ENCODE measurements at regions not wholly inside any gene's neighbourhood (a gene's known extent, or its start where the extent isn't known, plus 50 kb on each side); places are given as distances from the start of the nearest gene placed in this dataset.

DNA sequence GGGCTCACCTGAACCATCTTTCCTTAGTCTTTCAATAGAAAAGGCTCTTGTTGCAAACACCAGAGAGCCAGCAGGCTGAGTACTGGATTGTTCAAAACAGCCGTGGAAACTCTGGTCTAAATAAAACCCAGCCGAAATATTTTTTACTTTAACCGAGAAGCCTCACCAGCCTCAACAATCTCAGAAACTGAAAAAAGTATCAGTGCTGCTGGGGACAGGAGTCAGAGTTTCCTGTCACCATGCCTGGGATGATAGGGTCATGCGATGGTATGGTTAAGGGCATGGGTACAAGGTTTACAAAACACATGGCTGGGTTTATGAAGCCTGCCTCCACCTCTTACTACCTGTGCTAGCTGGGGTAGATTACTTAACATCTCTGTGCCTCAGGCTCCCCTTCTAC lies 55.3 kb upstream of the FZD7 start:
- Histone ChIP-seq H3K4me2 (ENCODE audit: low read length) (no peak overlapping the region), H3K4me1 (ENCODE audit: insufficient read depth, low read length) (no peaks in the 10 kb centered on the region), H3K27ac (ENCODE audit: low read depth, low read length) (no peak overlapping the region), H3K79me2 (ENCODE audit: insufficient read depth, low read length) (no peaks in the 10 kb centered on the region), H3K4me3 (ENCODE audit: insufficient read depth, low read depth, low read length) (no peak overlapping the region), H3K9me3 (ENCODE audit: insufficient read depth, low read depth, low read length) (no peaks in the 10 kb centered on the region), H3K36me3 (ENCODE audit: insufficient read depth, low read length) (no peaks in the 10 kb centered on the region), H3K9ac (ENCODE audit: low read length) (no peak overlapping the region), H4K20me1 (ENCODE audit: insufficient read depth, low read length) (no peaks in the 10 kb centered on the region), H2AFZ (ENCODE audit: low read depth, low read length) (no peak overlapping the region), H3K27me3 (ENCODE audit: insufficient read depth, low read length) (no peaks in the 10 kb centered on the region)
- Mint-ChIP-seq H3K4me1 (ENCODE audit: low read depth, unreplicated experiment) (peaks cover 6% of the 10 kb centered on the region), H3K9me3 (ENCODE audit: unreplicated experiment) (no peaks in the 10 kb centered on the region), H3K4me3 (ENCODE audit: unreplicated experiment) (no peak overlapping the region), H3K27ac (ENCODE audit: unreplicated experiment) (no peak overlapping the region), H3K27me3 (ENCODE audit: low read depth, unreplicated experiment) (peaks cover 16% of the 10 kb centered on the region), H3K36me3 (ENCODE audit: low read depth, unreplicated experiment) (no peaks in the 10 kb centered on the region)
- TF ChIP-seq CTCF (IDR thresholded peaks at IDR 0.05; ENCODE audit: insufficient read depth, low read depth, low read length), result no peak
- no peak for TF ChIP-seq EZH2 (IDR thresholded peaks at IDR 0.05; ENCODE audit: insufficient read depth, low read length)
- FAIRE-seq (no peak), DNase-seq (ENCODE audit: low read depth) (no peak)

GRCh38 chr2:201978986-201979385 lies 54.7 kb upstream of the FZD7 start:
- Histone ChIP-seq H3K4me2 (ENCODE audit: low read length) (no peak overlapping the region), H3K4me3 (ENCODE audit: insufficient read depth, low read depth, low read length) (no peak overlapping the region), H2AFZ (ENCODE audit: low read depth, low read length) (no peak overlapping the region), H3K27me3 (ENCODE audit: insufficient read depth, low read length) (no peaks in the 10 kb centered on the region), H3K36me3 (ENCODE audit: insufficient read depth, low read length) (no peaks in the 10 kb centered on the region), H4K20me1 (ENCODE audit: insufficient read depth, low read length) (no peaks in the 10 kb centered on the region), H3K27ac (ENCODE audit: low read depth, low read length) (no peak overlapping the region), H3K79me2 (ENCODE audit: insufficient read depth, low read length) (no peaks in the 10 kb centered on the region), H3K9me3 (ENCODE audit: insufficient read depth, low read depth, low read length) (no peaks in the 10 kb centered on the region), H3K9ac (ENCODE audit: low read length) (no peak overlapping the region), H3K4me1 (ENCODE audit: insufficient read depth, low read length) (no peaks in the 10 kb centered on the region)
- FAIRE-seq, result no peak
- Mint-ChIP-seq H3K4me1 (ENCODE audit: low read depth, unreplicated experiment) (peaks cover 6% of the 10 kb centered on the region), H3K9me3 (ENCODE audit: unreplicated experiment) (no peaks in the 10 kb centered on the region), H3K27me3 (ENCODE audit: low read depth, unreplicated experiment) (peaks cover 19% of the 10 kb centered on the region), H3K4me3 (ENCODE audit: unreplicated experiment) (no peak overlapping the region), H3K36me3 (ENCODE audit: low read depth, unreplicated experiment) (no peaks in the 10 kb centered on the region), H3K27ac (ENCODE audit: unreplicated experiment) (no peak overlapping the region)
- no peak for TF ChIP-seq EZH2 (IDR thresholded peaks at IDR 0.05; ENCODE audit: insufficient read depth, low read length)
- no peak for TF ChIP-seq CTCF (IDR thresholded peaks at IDR 0.05; ENCODE audit: insufficient read depth, low read depth, low read length)
- DNase-seq (ENCODE audit: low read depth), result no peak

GRCh38 chr2:201980389-201980821 lies 53.2 kb upstream of the FZD7 start:
- no peak for FAIRE-seq
- Mint-ChIP-seq H3K27ac (ENCODE audit: unreplicated experiment) (no peak overlapping the region), H3K4me1 (ENCODE audit: low read depth, unreplicated experiment) (peaks cover 6% of the 10 kb centered on the region)

More at GRCh38 chr2:201980389-201980821, 53.2 kb upstream of the FZD7 start:
- TF ChIP-seq EZH2 (IDR thresholded peaks at IDR 0.05; ENCODE audit: insufficient read depth, low read length), result no peak
- TF ChIP-seq CTCF (IDR thresholded peaks at IDR 0.05; ENCODE audit: insufficient read depth, low read depth, low read length), result no peak
- Histone ChIP-seq H3K9me3 (ENCODE audit: insufficient read depth, low read depth, low read length) (no peaks in the 10 kb centered on the region), H3K4me2 (ENCODE audit: low read length) (no peak overlapping the region), H3K4me1 (ENCODE audit: insufficient read depth, low read length) (no peaks in the 10 kb centered on the region), H4K20me1 (ENCODE audit: insufficient read depth, low read length) (no peaks in the 10 kb centered on the region), H3K27me3 (ENCODE audit: insufficient read depth, low read length) (no peaks in the 10 kb centered on the region), H3K36me3 (ENCODE audit: insufficient read depth, low read length) (no peaks in the 10 kb centered on the region), H3K79me2 (ENCODE audit: insufficient read depth, low read length) (no peaks in the 10 kb centered on the region), H3K4me3 (ENCODE audit: insufficient read depth, low read depth, low read length) (no peak overlapping the region), H3K9ac (ENCODE audit: low read length) (no peak overlapping the region), H2AFZ (ENCODE audit: low read depth, low read length) (no peak overlapping the region), H3K27ac (ENCODE audit: low read depth, low read length) (no peak overlapping the region)
- Mint-ChIP-seq H3K4me3 (ENCODE audit: unreplicated experiment) (no peak overlapping the region), H3K9me3 (ENCODE audit: unreplicated experiment) (no peaks in the 10 kb centered on the region), H3K36me3 (ENCODE audit: low read depth, unreplicated experiment) (no peaks in the 10 kb centered on the region), H3K27me3 (ENCODE audit: low read depth, unreplicated experiment) (peaks cover 17% of the 10 kb centered on the region)
- DNase-seq (ENCODE audit: low read depth), result no peak

All from astrocyte (in vitro differentiated cells and primary cell).